GM23248 (cell line): ENCODE measurements at regions not wholly inside any gene's neighbourhood (a gene's known extent, or its start where the extent isn't known, plus 50 kb on each side); places are given as distances from the start of the nearest gene placed in this dataset.

Experiments
- EZH2 ChIP-seq: fragments of 200-600 bp; sonication (generic); IDR thresholded peaks from 2 replicates; pipeline ENCODE4 v1.6.1; 2018; ENCODE audit warnings: antibody characterized with exemption, mild to moderate bottlenecking; ENCODE audit not compliant: insufficient read depth, poor library complexity, severe bottlenecking
- EZH2phosphoT487 ChIP-seq: fragments of 200-600 bp; sonication (generic); IDR thresholded peaks from 2 replicates; pipeline ENCODE4 v1.6.1; 2018; ENCODE audit warnings: antibody characterized with exemption, moderate library complexity, mild to moderate bottlenecking, low read depth; ENCODE audit not compliant: insufficient read depth

DNA sequence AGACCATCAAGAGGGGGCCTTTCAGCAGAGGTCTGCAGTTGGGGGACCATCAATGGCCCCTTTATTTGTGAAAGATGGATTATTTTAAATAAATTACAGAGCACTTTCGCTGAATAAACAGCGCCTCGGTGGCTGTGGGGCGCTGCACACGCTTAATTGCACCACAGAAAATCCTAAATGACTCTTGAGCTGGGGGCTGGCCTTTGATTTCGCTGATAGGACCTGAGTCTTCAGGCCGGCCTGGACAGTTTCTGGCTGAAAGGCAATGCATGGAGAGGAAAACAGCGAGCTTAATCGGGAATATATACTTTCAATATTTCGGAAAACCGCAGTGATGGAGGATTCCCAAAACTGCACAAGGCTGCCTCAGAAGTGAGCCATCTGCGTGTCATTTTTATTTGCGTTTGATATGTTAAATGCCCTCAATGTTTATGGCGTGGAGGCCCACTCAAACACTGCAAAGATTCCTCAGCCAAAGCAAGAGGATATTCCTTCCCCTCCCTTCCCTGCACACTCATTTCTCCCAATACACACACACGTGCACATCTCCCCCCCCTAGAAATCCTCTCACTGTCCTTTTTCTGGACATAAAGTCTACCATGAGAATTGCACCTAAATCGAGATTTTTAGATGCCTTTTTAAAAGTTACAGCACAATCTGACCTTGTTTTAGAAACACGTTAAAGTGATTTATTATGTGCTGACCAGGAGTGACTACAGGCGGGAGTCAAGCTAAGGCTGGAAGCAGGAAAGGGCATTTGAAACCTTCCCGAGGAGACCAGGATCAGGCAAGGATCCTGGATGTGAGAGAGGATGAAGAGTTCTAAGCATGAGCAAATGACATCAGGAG, 340.7 kb downstream of the RAB28 start:
- no peak for TF ChIP-seq EZH2
- no peak for TF ChIP-seq EZH2phosphoT487
